Panc1 (cell line): ENCODE measurements at regions not wholly inside any gene's neighbourhood (a gene's known extent, or its start where the extent isn't known, plus 50 kb on each side); places are given as distances from the start of the nearest gene placed in this dataset.

ENCODE experiments used
- POLR2AphosphoS5 ChIP-seq: IDR thresholded peaks from 2 replicates; pipeline ENCODE4 v1.6.1; 2012; ENCODE audit warnings: mild to moderate bottlenecking, low read depth, low read length, moderate library complexity
- TCF7L2 ChIP-seq: IDR thresholded peaks from 2 replicates; pipeline ENCODE4 v1.6.1; 2011; ENCODE audit warnings: mild to moderate bottlenecking, low read depth, low read length, inconsistent platforms
- TF ChIP-seq, protein P1 (sequence below): fragments of 450-650 bp; IDR thresholded peaks from 2 replicates; pipeline ENCODE4 v1.5.1; 2017; ENCODE audit warnings: mild to moderate bottlenecking
- TF ChIP-seq, protein P2 (sequence below), 2 experiments: IDR thresholded peaks; 2 replicates each; pipeline ENCODE4 v1.6.1; 2011 to 2012; ENCODE audit warnings: low read depth in 2 of 2, control low read depth in 1 of 2, low read length in 1 of 2, mild to moderate bottlenecking in 1 of 2, moderate library complexity in 1 of 2; ENCODE audit not compliant: insufficient read depth in 1 of 2

DNA sequence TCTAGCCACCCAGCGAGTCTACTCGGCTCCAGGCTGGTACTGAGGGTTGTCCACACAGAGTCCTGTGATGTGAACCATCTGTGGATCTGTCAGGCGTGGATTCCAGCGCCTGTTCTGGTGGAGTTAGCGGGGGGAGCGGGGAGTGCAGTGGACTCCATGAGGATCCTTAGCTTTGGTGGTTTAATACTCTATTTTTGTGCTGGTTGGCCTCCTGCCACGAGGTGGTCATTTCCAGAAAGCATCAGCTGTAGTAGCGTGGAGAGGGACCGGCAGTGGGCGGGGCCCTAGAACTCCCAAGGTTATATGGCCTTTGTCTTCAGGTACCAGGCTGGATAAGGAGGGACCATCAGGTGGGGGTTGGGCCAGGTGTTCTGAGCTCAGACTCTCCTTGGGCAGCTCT is 446.5 kb downstream of the EDEM1 start:
- TF ChIP-seq, protein P1, sequence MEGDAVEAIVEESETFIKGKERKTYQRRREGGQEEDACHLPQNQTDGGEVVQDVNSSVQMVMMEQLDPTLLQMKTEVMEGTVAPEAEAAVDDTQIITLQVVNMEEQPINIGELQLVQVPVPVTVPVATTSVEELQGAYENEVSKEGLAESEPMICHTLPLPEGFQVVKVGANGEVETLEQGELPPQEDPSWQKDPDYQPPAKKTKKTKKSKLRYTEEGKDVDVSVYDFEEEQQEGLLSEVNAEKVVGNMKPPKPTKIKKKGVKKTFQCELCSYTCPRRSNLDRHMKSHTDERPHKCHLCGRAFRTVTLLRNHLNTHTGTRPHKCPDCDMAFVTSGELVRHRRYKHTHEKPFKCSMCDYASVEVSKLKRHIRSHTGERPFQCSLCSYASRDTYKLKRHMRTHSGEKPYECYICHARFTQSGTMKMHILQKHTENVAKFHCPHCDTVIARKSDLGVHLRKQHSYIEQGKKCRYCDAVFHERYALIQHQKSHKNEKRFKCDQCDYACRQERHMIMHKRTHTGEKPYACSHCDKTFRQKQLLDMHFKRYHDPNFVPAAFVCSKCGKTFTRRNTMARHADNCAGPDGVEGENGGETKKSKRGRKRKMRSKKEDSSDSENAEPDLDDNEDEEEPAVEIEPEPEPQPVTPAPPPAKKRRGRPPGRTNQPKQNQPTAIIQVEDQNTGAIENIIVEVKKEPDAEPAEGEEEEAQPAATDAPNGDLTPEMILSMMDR: no peak
- no peak for TF ChIP-seq POLR2AphosphoS5
- TF ChIP-seq TCF7L2: no peak
- TF ChIP-seq, protein P2, sequence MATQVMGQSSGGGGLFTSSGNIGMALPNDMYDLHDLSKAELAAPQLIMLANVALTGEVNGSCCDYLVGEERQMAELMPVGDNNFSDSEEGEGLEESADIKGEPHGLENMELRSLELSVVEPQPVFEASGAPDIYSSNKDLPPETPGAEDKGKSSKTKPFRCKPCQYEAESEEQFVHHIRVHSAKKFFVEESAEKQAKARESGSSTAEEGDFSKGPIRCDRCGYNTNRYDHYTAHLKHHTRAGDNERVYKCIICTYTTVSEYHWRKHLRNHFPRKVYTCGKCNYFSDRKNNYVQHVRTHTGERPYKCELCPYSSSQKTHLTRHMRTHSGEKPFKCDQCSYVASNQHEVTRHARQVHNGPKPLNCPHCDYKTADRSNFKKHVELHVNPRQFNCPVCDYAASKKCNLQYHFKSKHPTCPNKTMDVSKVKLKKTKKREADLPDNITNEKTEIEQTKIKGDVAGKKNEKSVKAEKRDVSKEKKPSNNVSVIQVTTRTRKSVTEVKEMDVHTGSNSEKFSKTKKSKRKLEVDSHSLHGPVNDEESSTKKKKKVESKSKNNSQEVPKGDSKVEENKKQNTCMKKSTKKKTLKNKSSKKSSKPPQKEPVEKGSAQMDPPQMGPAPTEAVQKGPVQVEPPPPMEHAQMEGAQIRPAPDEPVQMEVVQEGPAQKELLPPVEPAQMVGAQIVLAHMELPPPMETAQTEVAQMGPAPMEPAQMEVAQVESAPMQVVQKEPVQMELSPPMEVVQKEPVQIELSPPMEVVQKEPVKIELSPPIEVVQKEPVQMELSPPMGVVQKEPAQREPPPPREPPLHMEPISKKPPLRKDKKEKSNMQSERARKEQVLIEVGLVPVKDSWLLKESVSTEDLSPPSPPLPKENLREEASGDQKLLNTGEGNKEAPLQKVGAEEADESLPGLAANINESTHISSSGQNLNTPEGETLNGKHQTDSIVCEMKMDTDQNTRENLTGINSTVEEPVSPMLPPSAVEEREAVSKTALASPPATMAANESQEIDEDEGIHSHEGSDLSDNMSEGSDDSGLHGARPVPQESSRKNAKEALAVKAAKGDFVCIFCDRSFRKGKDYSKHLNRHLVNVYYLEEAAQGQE (IDR thresholded peaks at IDR 0.05; ENCODE audit: insufficient read depth in 1 of 2, low read depth in 2 of 2, low read length in 1 of 2): no peak
